ENCODE measurements at regions not wholly inside any gene's neighbourhood (a gene's known extent, or its start where the extent isn't known, plus 50 kb on each side); places are given as distances from the start of the nearest gene placed in this dataset.

GRCh38 chr12:102682366-102683289 lies 202.3 kb upstream of the IGF1 start:
- no peak for TF ChIP-seq CTCF (IDR thresholded peaks at IDR 0.05; ENCODE audit: extremely low read depth in 1 of 2, insufficient read depth in 1 of 2, low read depth in 1 of 2, low read length in 2 of 2)
- no peak for TF ChIP-seq POLR2A (IDR thresholded peaks at IDR 0.05; ENCODE audit: low read depth, low read length)
- TF ChIP-seq GATA2 (IDR thresholded peaks at IDR 0.05; ENCODE audit: insufficient read depth, insufficient read length, low read depth, low read length), result no peak
- no peak for TF ChIP-seq MAX (IDR thresholded peaks at IDR 0.05; ENCODE audit: insufficient read depth, insufficient read length)
- TF ChIP-seq POLR2AphosphoS5 (IDR thresholded peaks at IDR 0.05; ENCODE audit: insufficient read depth, low read depth, low read length), result no peak
- TF ChIP-seq JUN (IDR thresholded peaks at IDR 0.05; ENCODE audit: borderline replicate concordance, insufficient read depth, insufficient read length, low read depth), result no peak
- no peak for TF ChIP-seq EZH2 (IDR thresholded peaks at IDR 0.05; ENCODE audit: borderline replicate concordance, low read depth, low read length, severe bottlenecking)

Measured in endothelial cell of umbilical vein (primary cell).